NCI-H187 (cell line): ENCODE measurements at regions not wholly inside any gene's neighbourhood (a gene's known extent, or its start where the extent isn't known, plus 50 kb on each side); places are given as distances from the start of the nearest gene placed in this dataset.
"Not testable (repeated sequence)": the region's sequence is repeated elsewhere in the genome, so short reads cannot be mapped to it uniquely, and the experiment has no call there.

Experiments used
- DNase-seq, 2 experiments: peaks; one replicate each; lab custom pipeline; 2025; lab: John Stamatoyannopoulos, UW

DNA sequence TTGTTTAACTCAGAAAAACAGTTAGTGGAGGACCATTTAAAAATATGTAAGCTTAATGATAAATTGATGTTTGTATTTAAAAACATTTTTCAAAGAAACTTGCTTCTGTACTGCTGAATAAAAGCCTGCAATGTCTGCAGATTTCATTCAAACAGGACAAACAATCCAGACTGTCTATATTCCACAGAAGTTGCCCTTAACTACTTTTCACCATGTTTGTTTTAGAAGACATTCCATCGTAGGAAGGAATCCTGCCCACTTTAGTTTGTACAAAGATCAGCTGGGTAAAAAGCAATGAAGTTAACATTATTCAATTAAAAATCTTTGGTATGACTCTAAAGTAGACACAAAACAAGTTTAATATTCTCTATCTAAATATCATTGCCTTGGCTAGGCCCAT lies 195.7 kb upstream of the CCNH start:
- DNase-seq = no peak

DNA sequence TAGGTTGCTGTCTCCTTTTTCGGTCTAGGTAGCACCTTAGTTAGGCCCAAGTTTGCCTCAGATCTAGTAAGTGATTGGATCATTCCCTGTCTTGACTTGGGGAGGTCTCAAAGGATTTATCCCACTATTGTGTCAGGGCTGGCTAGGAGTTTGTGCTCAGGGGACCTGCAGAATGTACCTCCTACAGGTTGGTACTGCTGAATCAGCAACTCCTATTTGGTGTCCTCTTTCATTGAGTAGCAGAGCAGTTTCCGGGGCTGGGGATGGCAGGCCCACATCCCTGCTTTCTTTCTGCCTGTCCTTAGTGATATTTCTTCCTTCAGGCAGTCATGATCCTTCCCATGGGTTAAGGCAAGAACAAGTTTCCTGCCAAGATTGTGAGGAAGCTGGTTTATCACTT lies 192.9 kb upstream of the CCNH start:
- DNase-seq = no peak

DNA sequence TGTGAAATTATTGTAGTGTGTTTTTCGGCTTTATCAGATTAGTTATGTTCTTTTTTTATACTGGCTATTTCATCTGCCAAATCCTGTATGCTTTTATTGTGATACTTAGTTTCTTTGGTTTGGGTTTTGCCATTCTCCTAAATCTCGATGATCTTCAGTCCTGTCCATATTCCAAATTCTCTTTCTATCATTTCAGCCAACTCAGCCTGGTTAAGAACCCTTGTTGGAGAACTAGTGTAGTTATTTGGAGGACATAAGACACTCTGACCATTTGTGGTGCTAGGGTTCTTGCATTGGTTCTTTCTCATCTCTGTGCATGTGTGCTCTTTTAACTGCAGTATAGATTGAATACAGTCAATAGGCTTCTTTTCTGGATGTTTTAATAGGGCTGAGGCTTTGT lies 187.0 kb upstream of the CCNH start:
- DNase-seq = no peak

DNA sequence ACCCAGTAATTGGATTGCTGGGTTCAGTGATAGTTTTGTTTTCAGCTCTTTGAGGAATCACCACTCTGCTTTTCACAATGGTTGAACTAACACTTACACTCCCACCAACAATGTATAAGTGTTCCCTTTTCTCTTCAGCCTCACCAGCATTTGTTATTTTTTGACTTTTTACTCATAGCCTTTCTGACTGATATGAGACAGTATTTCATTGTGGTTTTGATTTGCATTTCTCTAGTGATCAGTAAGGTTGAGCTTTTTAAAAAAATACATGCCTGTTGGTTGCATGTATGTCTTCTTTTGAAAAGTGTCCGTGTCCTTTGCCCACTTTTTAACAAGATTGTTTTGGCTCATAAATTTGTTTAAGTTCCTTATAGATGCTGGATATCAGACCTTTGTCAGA lies 185.7 kb upstream of the CCNH start:
- DNase-seq = no peak

DNA sequence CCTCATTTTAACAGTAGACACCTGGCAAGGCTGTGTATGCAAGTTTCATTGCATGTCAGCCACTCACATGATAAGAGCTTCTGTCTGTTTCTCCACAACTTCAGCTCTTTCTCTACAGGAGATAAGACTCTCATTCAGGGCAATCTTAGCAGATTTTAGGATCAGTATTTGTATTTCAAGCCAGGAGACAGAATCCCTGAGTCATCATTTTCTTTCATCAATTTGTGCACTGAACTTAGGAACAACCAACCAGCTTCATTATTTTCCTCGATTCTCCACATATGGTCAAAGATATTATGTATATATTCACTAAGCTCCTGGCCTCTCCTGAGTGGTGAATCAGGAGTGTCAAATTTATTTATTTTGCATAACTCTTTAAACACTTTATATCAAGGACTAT lies 181.8 kb upstream of the CCNH start:
- no peak for DNase-seq

DNA sequence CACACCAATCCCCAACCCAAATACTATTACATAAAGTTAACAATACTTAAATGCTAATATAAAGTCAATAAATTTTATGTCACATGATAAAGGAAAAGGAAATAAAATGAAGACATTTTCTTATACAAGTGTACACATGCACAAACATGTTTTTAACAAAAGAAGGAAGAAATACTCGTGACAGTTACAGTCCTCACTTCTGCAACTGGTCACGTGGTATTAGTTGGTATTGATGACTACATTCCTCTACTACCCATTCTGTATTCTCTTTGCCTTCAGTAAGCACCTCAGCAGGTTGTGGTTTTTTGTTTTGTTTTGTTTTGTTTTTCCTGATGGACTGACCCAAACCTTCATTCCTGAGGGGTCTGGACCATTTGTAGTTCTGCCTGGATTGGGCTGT lies 176.9 kb upstream of the CCNH start:
- DNase-seq = no peak

DNA sequence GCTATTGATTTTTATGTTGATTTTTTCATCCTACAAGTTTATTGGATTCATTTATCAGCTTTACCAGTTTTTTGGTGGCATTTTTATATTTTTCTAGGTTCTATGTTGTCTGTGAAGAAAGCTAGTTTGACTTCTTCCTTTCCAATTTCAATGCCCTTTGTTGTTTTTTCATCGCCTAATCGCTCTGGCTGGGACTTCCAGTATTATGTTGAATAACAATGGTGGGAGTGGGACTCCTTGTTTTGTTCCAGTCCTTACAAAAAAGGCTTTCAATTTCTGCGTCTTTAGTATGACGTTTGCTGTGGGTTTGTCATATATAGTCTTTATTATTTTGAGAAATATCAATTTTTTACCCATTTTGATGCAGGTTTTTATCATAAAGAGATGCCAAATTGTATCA lies 175.6 kb upstream of the CCNH start:
- no peak for DNase-seq

DNA sequence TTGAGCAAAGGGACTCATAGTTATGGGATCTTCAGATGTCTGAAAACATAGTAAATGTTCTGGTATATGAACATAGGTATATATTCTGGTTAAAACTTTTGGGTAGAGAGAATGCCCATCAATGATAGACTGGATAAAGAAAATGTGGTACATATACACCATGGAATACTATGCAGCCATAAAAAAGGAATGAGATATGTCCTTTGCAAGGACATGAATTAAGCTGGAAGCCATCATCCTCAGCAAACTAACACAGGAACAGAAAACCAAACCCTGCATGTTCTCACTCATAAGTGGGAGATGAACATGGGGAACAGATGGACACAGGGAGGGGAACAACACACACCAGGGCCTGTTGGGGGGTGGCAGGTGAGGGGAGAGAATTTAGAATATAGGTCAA lies 171.0 kb upstream of the CCNH start:
- DNase-seq = not testable (repeated sequence)

DNA sequence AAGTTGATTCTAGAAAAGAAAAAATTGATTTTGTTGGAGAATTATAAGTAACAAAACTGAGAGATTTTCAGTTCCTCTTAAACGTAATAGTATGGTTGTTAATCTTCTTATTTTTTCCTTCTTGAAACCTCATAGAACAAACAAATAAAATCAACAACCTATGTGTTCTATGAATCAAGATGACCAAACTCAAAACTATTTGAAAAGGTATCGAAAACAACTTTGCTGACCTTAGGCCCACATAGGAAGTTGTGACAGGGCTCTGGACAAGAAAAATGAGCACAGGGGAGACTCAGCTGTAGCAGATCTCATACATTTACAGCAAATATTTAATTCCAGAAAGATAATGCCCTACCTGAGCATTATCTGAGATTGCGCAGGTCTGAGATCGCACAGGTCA lies 169.4 kb upstream of the CCNH start:
- no peak for DNase-seq

DNA sequence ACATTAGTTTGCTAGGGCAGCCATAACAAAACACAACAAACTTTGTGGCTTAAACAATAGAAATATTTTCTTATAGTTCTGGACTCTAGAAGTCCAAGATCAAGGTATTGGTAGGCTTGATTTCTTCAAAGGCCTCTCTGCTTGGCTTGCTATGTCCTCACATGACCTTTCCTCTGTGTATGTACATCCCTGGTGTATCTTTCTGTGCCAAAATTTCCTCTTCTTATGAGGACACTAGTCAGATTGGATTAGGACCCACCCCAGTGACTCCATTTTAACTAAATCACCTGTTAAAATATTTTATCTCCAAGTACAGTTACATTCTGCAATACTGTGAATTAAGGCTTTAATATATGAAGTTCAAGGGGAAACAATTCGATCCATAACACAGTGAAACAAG lies 168.9 kb upstream of the CCNH start:
- DNase-seq = no peak

DNA sequence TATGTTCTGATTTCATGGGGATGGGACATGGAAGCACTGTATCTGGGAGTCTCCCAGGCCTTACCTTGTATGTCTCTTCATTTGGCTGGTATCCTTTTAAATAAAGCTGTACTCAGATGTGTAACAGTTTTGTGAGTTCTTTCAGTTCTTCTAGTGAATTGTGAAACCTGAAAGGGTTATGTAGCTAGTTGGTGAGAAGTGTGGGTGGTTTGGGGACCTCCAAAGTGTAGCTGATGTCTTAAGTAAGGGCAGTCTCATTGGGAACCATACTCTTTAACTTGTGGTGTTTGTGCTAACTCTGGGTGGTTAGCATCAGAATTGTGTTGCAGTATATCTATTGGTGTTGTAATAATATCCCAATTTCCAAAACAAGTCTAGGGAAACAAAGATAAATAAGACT lies 166.9 kb upstream of the CCNH start:
- no peak for DNase-seq

DNA sequence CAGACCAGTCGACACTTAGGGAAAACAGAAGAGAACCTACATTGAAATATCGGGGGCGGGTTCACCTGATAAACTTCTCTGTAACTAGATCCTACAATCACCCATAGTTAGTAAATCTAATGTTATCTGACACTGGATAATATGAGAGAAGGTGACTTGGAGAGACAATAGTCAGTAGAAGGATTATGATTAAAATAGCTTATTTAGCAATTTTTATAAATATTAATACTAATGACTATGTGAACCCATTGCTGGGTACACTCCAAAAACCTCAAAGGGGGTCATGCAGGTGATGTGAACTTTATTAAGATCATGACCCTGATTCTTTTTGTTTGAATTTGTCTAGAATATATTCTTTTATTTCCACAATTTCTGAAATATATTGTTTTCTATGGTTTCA lies 164.1 kb upstream of the CCNH start:
- no peak for DNase-seq

DNA sequence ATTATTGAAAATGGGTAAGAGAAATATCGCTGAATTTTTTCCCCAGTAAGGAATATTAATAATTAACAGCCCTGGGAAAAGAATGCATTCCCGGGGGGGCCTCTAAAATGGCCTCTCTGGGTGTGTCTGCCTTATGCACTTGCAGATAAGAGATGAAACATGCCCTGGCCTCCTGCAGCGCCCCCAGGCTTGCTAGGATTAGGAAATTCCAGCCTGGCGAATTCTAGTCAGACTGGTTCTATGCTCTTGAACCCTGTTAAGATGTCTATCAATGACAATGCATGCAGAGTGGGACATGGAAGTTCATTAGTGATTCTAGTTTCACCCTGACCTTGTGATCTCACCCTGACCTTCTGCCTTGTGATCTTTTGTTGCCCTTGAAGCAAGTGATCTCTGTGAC lies 163.6 kb upstream of the CCNH start:
- not testable (repeated sequence) for DNase-seq

DNA sequence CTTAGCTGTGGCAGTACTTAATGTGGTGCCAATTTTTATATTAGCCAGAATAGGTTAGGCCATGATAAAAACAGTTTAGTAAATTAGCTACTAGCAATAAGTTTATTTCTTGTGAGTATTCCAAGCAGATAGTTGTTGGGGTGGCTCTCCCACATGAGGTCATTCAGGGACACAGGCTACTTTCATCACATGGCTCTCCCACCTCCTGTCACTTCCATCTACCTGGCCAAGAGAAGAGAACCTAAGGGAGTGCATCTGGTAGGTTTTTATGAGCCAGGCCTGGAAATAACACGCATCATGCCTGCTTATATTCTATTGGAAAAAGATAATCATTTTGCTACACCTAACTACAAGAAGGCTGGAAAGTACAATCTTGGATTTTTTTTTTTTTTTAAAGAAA lies 161.4 kb upstream of the CCNH start:
- no peak for DNase-seq

DNA sequence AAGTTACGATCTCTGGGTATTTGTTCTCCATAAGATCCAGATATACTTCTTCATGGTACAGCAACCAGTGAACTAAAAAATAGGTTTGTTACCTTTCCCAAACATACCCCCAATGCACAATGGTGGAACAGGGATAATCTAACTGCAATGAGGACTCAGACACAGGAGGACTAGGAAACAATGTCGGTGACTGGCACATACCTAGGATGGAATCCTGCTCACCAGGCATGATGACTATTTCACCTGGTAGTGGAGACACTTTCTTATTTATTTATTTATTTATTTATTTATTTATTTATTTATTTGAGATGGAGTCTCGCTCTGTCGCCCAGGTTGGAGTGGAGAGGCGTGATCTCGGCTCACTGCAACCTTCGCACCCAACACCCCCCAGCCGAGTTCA lies 159.9 kb upstream of the CCNH start:
- DNase-seq = no peak

DNA sequence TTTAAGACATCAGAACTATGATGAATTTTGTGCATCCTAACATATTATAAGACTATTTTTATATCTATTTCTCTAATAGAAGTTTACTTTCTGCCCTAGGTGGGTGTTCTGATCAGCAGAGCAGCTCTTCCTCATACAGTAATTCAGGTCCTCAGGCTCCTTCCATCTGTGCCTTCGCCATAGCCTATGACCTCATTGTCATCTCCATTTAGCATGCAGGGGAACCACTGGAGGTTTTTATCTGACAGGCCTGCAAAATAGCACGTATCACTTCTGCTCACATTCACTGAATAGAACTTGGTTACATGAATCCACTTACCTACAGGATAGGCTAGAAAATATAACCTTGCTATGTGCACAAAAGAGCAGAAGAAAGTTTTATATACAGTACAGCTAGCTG lies 159.4 kb upstream of the CCNH start:
- no peak for DNase-seq

DNA sequence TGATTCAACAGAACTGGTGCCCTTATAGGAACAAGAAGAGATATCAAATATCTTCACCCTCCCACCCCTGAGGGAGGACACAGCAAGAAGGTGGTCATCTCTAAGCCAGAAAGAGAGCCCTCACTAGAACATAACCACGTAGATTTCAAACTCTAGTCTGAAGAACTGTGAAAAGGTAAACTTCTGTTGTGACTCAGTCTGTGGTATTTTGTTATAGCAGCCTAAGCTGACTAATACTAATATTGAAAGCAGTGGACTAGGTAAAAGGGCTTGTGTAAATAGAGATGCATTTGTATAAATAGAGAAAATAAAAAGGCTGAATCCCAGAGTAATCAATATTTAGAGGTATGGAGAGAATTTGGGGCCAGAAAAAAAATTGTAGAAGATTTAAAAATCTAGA lies 157.6 kb upstream of the CCNH start:
- DNase-seq = no peak

DNA sequence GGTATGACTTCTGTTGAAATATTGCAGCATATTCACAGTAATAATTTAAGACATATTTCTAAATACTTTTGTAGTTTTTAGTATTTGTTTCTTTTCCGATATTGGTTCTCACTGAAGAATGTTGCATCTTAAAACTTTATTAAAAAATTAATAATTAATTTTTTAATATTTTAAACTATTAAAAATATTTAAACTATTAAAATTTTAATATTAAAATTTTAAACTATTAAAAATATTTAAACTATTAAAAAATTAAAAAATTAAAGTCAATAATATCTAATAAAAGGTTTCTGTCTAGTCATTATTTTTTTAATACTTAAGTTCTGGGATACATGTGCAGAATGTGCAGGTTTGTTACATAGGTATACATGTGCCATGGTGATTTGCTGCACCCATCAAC lies 149.3 kb upstream of the CCNH start:
- DNase-seq = no peak

DNA sequence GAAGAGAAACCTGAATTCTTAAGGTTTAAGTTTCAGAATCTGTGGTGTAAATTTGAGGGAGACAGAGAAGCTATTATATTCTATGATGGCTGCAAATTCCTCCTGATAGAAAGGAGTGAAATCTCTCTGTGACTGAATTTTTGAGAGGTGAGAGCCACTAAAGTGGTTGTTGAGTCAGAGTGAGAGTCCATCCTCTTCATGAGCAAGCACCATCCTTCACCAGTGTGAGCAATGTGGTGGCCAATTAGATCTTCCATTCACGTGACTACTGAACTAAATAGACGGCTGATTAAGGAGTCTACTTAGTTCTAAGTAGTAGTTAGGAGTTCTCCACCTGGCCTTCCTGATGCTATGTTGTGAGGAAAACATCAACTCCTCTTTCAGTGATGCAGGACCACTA lies 147.8 kb upstream of the CCNH start:
- no peak for DNase-seq

DNA sequence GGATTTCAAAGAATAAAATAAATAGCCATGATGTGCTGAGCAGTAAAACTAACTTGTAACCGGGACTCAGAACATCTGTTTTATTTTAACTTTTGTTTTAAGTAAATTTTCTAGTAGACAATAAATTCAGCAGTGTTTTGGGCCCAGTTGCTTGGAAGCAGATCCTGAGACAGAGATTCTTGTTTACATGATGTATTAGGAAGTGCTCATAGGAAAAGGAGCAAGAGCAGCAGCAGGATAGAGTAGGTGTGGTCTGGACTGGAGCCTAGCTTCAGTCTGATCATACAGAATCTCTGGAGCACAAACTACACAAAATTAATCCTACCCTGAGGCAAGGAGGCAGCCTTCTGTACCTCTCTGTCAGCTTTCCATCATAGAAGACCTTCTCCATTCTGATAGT lies 139.2 kb upstream of the CCNH start:
- no peak for DNase-seq

DNA sequence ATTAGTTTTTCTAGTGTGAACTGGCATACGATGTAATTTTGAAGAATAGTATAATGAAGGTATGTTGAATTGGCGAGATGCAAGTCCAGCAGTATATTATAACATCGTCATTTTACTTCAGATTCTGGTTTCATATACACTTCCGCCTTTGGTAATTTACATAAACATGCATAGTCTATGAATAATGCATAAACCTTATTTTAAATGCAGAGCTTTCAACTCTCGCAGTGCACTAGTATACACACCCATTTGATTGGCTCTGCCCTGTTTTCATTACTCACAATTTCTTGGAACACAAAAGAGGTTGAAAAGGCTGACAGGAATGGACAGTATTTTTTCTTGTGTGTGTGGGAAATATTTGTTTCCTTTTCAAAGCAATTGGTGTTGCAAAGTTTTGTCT lies 128.9 kb upstream of the CCNH start:
- no peak for DNase-seq

DNA sequence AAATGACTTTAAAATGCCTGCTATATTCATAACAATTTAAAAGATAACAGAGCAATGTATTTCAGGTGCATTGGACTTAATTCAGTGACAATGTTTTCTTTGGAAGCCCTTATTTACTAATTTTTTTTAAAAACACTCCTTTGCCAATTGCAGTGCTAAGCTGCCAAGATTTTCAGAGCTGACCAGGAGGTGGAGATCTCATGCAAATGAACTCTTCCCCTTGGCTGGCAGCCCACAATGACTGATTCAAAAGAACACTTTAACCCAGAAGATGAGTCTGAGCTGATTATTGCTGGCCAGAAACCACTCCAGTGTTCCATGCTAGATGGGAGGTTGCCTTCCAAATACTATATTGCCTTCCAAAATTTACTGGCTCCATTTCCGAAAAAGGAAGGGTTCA lies 128.3 kb upstream of the CCNH start:
- DNase-seq = no peak

DNA sequence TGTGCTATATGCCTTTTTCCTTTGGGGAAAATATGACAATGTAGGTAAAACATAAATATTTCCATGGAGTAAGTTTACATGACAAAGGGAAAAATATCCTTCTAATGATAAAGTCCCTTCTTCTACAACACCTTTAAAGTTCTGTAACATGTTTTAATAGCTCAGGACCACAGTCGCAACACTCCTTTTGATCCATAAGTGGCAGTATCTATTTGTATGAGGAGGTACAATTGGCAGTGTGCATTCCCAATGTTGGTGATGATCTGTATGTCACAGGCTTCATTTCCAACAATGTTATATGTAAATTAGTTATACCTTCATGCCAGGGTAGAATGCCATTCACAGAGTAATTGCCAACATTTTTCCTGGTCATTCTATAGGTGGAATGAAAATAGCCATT lies 127.1 kb upstream of the CCNH start:
- no peak for DNase-seq

DNA sequence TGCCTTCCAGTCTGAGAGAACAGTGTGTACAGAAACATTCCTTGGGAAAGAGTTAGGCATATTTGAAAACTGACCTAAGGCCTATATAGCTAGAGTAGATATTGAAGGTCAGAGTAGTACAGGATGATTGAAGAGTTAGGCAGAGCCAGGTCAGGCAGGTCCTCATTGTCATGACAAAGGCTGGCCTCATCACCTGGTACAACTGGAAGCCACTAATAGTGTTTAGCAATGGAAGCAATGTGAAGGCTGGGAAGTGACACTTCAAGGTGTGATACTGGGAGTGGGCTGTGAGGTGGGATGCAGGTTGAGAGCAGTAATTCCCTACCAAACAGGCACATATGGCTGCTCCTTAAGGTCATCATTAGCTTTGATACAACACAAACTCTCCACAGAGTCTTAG lies 123.6 kb upstream of the CCNH start:
- no peak for DNase-seq

DNA sequence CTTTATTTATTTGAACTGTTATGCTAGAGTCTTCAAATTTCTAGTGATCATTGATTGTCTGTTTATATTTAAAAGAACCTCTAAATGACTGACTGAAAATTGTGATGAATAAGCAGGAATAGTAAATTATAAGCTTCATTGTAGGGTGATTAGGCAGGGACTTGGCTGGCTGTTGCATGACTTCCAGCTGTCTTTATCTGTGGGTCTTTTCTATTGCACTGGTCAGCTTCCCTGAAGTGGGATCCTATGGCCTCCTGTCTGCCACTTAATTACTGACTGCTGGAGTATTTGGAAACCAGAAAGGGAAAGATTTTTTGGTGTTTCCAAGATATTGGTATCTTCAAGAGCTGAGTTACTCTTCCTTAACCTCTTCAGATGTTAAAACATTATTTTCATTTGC lies 123.0 kb upstream of the CCNH start:
- no peak for DNase-seq
